ENCODE measurements at regions not wholly inside any gene's neighbourhood (a gene's known extent, or its start where the extent isn't known, plus 50 kb on each side); places are given as distances from the start of the nearest gene placed in this dataset.

DNA sequence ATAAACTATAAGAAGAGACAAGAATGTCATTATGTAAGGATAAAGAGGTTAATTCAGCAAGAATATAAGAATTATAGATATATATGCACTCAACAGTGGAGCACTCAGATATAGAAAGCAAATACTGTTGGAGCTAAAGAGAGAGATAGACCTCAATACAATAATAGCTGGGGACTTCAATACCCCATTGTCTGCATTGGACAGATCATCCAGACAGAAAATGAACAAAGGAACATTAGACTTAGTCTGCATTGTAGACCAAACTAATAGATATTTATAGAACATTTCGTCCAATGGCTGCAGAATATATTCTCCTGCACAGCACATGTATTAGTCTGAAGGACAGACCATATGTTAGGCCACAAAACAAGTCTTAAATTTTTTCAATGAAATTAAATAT lies 777.1 kb downstream of the CDH18 start:
- no peak for TF ChIP-seq POLR2A (IDR thresholded peaks at IDR 0.05)
- TF ChIP-seq, protein P1, sequence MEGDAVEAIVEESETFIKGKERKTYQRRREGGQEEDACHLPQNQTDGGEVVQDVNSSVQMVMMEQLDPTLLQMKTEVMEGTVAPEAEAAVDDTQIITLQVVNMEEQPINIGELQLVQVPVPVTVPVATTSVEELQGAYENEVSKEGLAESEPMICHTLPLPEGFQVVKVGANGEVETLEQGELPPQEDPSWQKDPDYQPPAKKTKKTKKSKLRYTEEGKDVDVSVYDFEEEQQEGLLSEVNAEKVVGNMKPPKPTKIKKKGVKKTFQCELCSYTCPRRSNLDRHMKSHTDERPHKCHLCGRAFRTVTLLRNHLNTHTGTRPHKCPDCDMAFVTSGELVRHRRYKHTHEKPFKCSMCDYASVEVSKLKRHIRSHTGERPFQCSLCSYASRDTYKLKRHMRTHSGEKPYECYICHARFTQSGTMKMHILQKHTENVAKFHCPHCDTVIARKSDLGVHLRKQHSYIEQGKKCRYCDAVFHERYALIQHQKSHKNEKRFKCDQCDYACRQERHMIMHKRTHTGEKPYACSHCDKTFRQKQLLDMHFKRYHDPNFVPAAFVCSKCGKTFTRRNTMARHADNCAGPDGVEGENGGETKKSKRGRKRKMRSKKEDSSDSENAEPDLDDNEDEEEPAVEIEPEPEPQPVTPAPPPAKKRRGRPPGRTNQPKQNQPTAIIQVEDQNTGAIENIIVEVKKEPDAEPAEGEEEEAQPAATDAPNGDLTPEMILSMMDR (IDR thresholded peaks at IDR 0.05) = no peak

Data from uterus (tissue), 2 donors.